ENCODE measurements at regions not wholly inside any gene's neighbourhood (a gene's known extent, or its start where the extent isn't known, plus 50 kb on each side); places are given as distances from the start of the nearest gene placed in this dataset.

DNA sequence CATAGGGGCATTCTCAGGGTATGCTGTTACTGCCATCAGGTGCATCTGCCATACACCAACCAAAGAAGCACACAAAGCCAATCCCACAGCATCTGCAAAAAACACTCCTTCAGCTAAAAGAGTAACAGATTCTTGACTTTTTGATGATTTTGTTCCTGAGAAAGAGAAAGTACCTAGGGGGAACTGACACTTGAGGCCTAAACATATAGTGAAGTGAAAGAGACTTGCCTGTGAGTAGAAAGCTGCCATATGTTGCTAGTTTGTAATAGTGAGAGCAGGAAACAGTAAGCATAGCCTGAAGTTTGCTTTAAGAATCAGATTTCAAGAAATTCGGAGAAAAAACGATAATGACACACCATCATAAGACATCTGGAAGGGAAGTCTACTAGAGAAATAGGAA, 97.9 kb upstream of the CTSC start (continued):
- TF ChIP-seq ZNF664 (tag by site-specific recombination; IDR thresholded peaks at IDR 0.05) (no peak), KLF16 (tag by site-specific recombination; IDR thresholded peaks at IDR 0.05) (no peak)
- TF ChIP-seq, protein P1, sequence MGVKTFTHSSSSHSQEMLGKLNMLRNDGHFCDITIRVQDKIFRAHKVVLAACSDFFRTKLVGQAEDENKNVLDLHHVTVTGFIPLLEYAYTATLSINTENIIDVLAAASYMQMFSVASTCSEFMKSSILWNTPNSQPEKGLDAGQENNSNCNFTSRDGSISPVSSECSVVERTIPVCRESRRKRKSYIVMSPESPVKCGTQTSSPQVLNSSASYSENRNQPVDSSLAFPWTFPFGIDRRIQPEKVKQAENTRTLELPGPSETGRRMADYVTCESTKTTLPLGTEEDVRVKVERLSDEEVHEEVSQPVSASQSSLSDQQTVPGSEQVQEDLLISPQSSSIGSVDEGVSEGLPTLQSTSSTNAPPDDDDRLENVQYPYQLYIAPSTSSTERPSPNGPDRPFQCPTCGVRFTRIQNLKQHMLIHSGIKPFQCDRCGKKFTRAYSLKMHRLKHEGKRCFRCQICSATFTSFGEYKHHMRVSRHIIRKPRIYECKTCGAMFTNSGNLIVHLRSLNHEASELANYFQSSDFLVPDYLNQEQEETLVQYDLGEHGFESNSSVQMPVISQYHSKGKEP (tag by site-specific recombination; IDR thresholded peaks at IDR 0.05), result no peak

DNA sequence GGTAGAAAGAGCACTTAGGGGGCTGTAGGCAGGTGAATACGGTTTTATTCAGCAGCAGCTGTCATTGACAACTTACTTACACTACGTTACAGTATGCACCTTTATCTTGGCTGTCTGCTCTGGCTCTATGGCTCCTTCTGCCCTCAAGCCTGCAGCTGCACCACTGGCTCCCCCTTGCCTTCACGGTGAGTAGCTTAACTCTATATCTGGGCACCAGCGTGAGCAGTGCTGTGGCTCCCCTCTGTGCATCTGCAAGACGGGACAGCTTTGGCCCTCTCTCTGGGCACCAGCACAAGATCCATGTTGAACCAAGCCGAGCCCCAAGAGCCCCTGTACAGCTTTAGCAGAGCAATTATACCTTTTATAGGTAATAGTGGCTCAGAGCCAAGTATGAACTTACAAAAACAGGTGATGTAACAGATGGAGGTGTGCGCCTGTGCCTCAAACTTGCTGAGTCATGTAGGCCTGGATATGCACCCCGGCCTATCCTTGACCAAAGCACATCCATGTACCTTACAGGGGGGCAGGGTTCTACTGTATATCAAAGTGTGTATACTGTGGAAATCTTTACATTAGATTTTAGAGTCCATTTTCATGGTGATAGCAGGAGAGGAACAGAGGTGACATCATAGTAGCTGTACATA, 96.9 kb upstream of the CTSC start:
- H3K4me3 ChIP-seq (ENCODE audit: low read depth, low read length), result no peak overlapping the region
- CTCF ChIA-PET, result interaction anchor here (0.5 kb wide), 1 partner anchor 57 kb away, joined by 3 read pairs; no protein-coding TSS in a partner anchor
- no peak overlapping the region for H3K27ac ChIP-seq (ENCODE audit: extremely low read depth, low read depth, low read length)
- no peaks in the 10 kb centered on the region for H3K4me1 ChIP-seq (ENCODE audit: control insufficient read depth, insufficient read depth, low read length)
- POLR2A ChIA-PET, result no interaction called here
- H3K9me3 ChIP-seq (ENCODE audit: control insufficient read depth, insufficient read depth, low read depth, low read length), result no peaks in the 10 kb centered on the region
- peak; percentile 49; the same call in 1 of the 2 replicates for TF ChIP-seq TRIM28 (IDR thresholded peaks at IDR 0.05; ENCODE audit: borderline replicate concordance, low read length)
- no peak for TF ChIP-seq ZXDB (tag by site-specific recombination; IDR thresholded peaks at IDR 0.05)
- TF ChIP-seq ZNF529 (tag by site-specific recombination; IDR thresholded peaks at IDR 0.05; ENCODE audit: insufficient replicate concordance), result no peak
- TF ChIP-seq SETDB1 (IDR thresholded peaks at IDR 0.05; ENCODE audit: insufficient read length, low read length), result peak; percentile 25
- TF ChIP-seq ZNF549 (tag by site-specific recombination; IDR thresholded peaks at IDR 0.05), result no peak
- TF ChIP-seq ZBTB21 (tag by site-specific recombination; IDR thresholded peaks at IDR 0.05), result no peak
- no peak for TF ChIP-seq ZFHX2 (tag by site-specific recombination; conservative IDR thresholded peaks at IDR 0.05)
- no peak for TF ChIP-seq ZNF239 (tag by site-specific recombination; IDR thresholded peaks at IDR 0.05)
- H3K36me3 ChIP-seq (ENCODE audit: control insufficient read depth in 2 of 2, insufficient read depth in 1 of 2, low read length in 2 of 2), result no peaks in the 10 kb centered on the region

DNA sequence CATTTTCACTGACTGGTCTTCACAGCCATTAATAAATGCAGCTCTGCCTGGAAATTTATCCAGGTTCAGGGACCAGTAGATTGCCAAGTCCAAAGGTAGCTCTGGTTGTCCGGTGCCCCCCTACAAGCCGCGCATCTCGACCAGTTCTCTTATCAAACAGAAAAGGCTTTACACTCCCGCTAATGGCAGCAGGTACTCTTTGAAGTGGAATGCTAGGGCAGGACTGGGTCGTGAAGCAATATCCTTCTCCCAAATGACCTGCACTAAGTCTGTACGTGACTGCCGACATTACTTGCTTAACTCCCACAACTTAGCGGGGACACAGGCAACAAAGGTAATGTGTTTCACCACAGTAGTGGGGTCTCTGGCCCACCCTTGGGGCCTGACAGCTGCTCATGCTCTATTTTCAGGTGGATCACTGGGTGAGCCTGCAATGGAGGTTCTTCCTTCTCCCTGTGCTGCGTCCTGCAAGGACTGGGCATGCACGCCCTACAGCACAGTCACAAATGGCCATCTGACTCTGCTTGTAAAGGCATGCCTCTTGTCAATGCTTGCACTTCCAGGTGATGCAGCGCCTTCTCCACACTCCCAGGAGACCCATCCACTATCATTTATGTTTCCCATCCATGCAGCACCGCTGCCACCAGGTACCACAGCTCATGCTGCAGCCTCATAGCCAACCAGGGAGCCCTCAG, 96.1 kb upstream of the CTSC start:
- no peak overlapping the region for H3K4me3 ChIP-seq (ENCODE audit: low read depth, low read length)
- no peaks in the 10 kb centered on the region for H3K4me1 ChIP-seq (ENCODE audit: control insufficient read depth, insufficient read depth, low read length)
- ChIA-PET CTCF (interaction anchor here (0.5 kb wide), 1 partner anchor 56 kb away, joined by 3 read pairs; no protein-coding TSS in a partner anchor), POLR2A (no interaction called here)
- no peak for TF ChIP-seq ZNF610 (tag by site-specific recombination; IDR thresholded peaks at IDR 0.05; ENCODE audit: borderline replicate concordance)
- TF ChIP-seq ZNF585B (tag by site-specific recombination; IDR thresholded peaks at IDR 0.05), result no peak
- TF ChIP-seq ZNF16 (tag by site-specific recombination; IDR thresholded peaks at IDR 0.05; ENCODE audit: low read depth), result no peak
- no peak for TF ChIP-seq YY2 (tag by site-specific recombination; IDR thresholded peaks at IDR 0.05)
- TF ChIP-seq PBX3 (CRISPR knock-in tag; IDR thresholded peaks at IDR 0.05), result no peak
- TF ChIP-seq PRDM1 (tag by site-specific recombination; IDR thresholded peaks at IDR 0.05), result no peak
- TF ChIP-seq ZNF146 (tag by site-specific recombination; IDR thresholded peaks at IDR 0.05), result no peak
- TF ChIP-seq ZNF747 (tag by site-specific recombination; IDR thresholded peaks at IDR 0.05), result no peak
- TF ChIP-seq ZNF248 (tag by site-specific recombination; IDR thresholded peaks at IDR 0.05), result no peak
- no peak for TF ChIP-seq SP7 (tag by site-specific recombination; IDR thresholded peaks at IDR 0.05)
- TF ChIP-seq ZNF660 (tag by site-specific recombination; IDR thresholded peaks at IDR 0.05), result no peak
- no peak for TF ChIP-seq ZBTB8A (tag by site-specific recombination; IDR thresholded peaks at IDR 0.05)
- TF ChIP-seq ZBTB11 (tag by site-specific recombination; conservative IDR thresholded peaks at IDR 0.05; ENCODE audit: low read depth), result no peak
- no peak for TF ChIP-seq ZNF510 (tag by site-specific recombination; IDR thresholded peaks at IDR 0.05; ENCODE audit: insufficient replicate concordance)
- no peak for TF ChIP-seq ZNF214 (tag by site-specific recombination; IDR thresholded peaks at IDR 0.05; ENCODE audit: borderline replicate concordance)
- H3K27ac ChIP-seq (ENCODE audit: extremely low read depth, low read depth, low read length), result no peak overlapping the region
- no peaks in the 10 kb centered on the region for H3K9me3 ChIP-seq (ENCODE audit: control insufficient read depth, insufficient read depth, low read depth, low read length)
- H3K36me3 ChIP-seq (ENCODE audit: control insufficient read depth in 2 of 2, insufficient read depth in 1 of 2, low read length in 2 of 2), result no peaks in the 10 kb centered on the region

Data from HEK293 (cell line).